CD4-positive, CD25-positive, alpha-beta regulatory T cell (primary cell): ENCODE measurements at regions not wholly inside any gene's neighbourhood (a gene's known extent, or its start where the extent isn't known, plus 50 kb on each side); places are given as distances from the start of the nearest gene placed in this dataset.

Experiments used
- ATAC-seq, 2 donors: fragments of 150-1000 bp; cut with Tn5 transposase; one replicate each; pipeline ENCODE4 v1.10.0; 2021; ENCODE audit warnings: low read depth in 2 of 2, moderate number of reproducible peaks in 2 of 2, moderate library complexity in 1 of 2
- DNase-seq, 3 donors: peaks; one replicate each; pipeline versions ENCODE4 v3.0.0 to v3.0.0-alpha.2; 2012 to 2022; ENCODE audit warnings: mixed read lengths in 1 of 3
- H3K27ac ChIP-seq: one replicate; pipeline ENCODE4 v1.7.0; 2013; ENCODE audit warnings: mild to moderate bottlenecking, low read length; ENCODE audit not compliant: insufficient read depth, poor library complexity, severe bottlenecking
- H3K27me3 ChIP-seq: one replicate; pipeline ENCODE4 v1.7.0; 2013; ENCODE audit warnings: low read length; ENCODE audit not compliant: control insufficient read depth, insufficient read depth
- H3K36me3 ChIP-seq: one replicate; pipeline ENCODE4 v1.7.0; 2013; ENCODE audit warnings: mild to moderate bottlenecking, low read length, moderate library complexity; ENCODE audit not compliant: control insufficient read depth, insufficient read depth
- H3K4me1 ChIP-seq: 2 replicates; pipeline ENCODE4 v1.7.0; 2013; ENCODE audit warnings: mild to moderate bottlenecking, low read length; ENCODE audit not compliant: insufficient read depth, control insufficient read depth, poor library complexity, severe bottlenecking
- H3K4me3 ChIP-seq: one replicate; pipeline ENCODE4 v1.7.0; 2013; ENCODE audit warnings: low read depth, mild to moderate bottlenecking, low read length, moderate library complexity
- H3K9me3 ChIP-seq, 2 experiments: 1 replicate in 1 of 2; 2 replicates in 1 of 2; pipeline ENCODE4 v1.7.0; 2013; ENCODE audit warnings: low read length in 2 of 2, mild to moderate bottlenecking in 1 of 2, moderate library complexity in 1 of 2; ENCODE audit not compliant: control insufficient read depth in 2 of 2
- H3K27ac Mint-ChIP-seq, 3 donors: one replicate each; pipeline ENCODE4 v1.8.0; 2020 to 2022; ENCODE audit warnings: mild to moderate bottlenecking in 3 of 3, mixed read lengths in 3 of 3, moderate library complexity in 2 of 3
- H3K27me3 Mint-ChIP-seq: one replicate; pipeline ENCODE4 v1.8.0; 2022; ENCODE audit warnings: mild to moderate bottlenecking, mixed read lengths
- H3K36me3 Mint-ChIP-seq: one replicate; pipeline ENCODE4 v1.8.0; 2020; ENCODE audit warnings: mixed read lengths
- H3K4me1 Mint-ChIP-seq, 4 donors: one replicate each; pipeline ENCODE4 v1.8.0; 2020 to 2022; ENCODE audit warnings: mixed read lengths in 4 of 4, mild to moderate bottlenecking in 1 of 4
- H3K4me3 Mint-ChIP-seq, 4 donors: one replicate each; pipeline ENCODE4 v1.8.0; 2020 to 2022; ENCODE audit warnings: mild to moderate bottlenecking in 4 of 4, mixed read lengths in 4 of 4, moderate library complexity in 3 of 4
- H3K9me3 Mint-ChIP-seq, 7 donors: one replicate each; pipeline ENCODE4 v1.8.0; 2020 to 2022; ENCODE audit warnings: mixed read lengths in 7 of 7, mild to moderate bottlenecking in 3 of 7, moderate library complexity in 2 of 7

- Histone ChIP-seq H3K36me3 (no peaks in the 10 kb centered on the region), H3K27me3 (peaks cover 2% of the 10 kb centered on the region), H3K27ac (no peak overlapping the region), H3K4me1 (no peaks in the 10 kb centered on the region), H3K4me3 (no peak overlapping the region), H3K9me3 (no peaks in the 10 kb centered on the region)
- Mint-ChIP-seq H3K27ac (no peak overlapping the region), H3K4me1 (peaks cover 0 to 5% (median 2%) of the 10 kb centered on the region in 4 donors), H3K9me3 (peaks cover 0 to 2% (median 0%) of the 10 kb centered on the region in 7 donors), H3K27me3 (peaks cover 18% of the 10 kb centered on the region), H3K4me3 (no peak overlapping the region), H3K36me3 (no peaks in the 10 kb centered on the region)
- DNase-seq (no peak), ATAC-seq (no peak)
Measured at GRCh38 chr1:192739476-192740184, 69.2 kb upstream of the RGS2 start.

GRCh38 chr1:192740214-192740613 is 68.6 kb upstream of the RGS2 start:
- Histone ChIP-seq H3K9me3 (no peaks in the 10 kb centered on the region), H3K27ac (no peak overlapping the region), H3K36me3 (no peaks in the 10 kb centered on the region), H3K27me3 (peaks cover 2% of the 10 kb centered on the region), H3K4me3 (no peak overlapping the region), H3K4me1 (no peaks in the 10 kb centered on the region)
- H3K9me3 Mint-ChIP-seq, result peaks cover 0 to 2% (median 0%) of the 10 kb centered on the region in 7 donors
- DNase-seq (no peak), ATAC-seq (no peak)
- H3K36me3 Mint-ChIP-seq, result no peaks in the 10 kb centered on the region
- H3K27ac Mint-ChIP-seq, result no peak overlapping the region
- H3K4me3 Mint-ChIP-seq, result no peak overlapping the region
- peaks cover 0 to 5% (median 2%) of the 10 kb centered on the region in 4 donors for H3K4me1 Mint-ChIP-seq
- peaks cover 20% of the 10 kb centered on the region for H3K27me3 Mint-ChIP-seq

GRCh38 chr1:192741095-192741494 is 67.7 kb upstream of the RGS2 start:
- H3K9me3 ChIP-seq, result no peaks in the 10 kb centered on the region
- peaks cover 0 to 5% (median 2%) of the 10 kb centered on the region in 4 donors for H3K4me1 Mint-ChIP-seq
- ATAC-seq (no peak), DNase-seq (no peak)
- H3K27me3 Mint-ChIP-seq, result peaks cover 25% of the 10 kb centered on the region
- no peak overlapping the region for H3K27ac Mint-ChIP-seq
- no peak overlapping the region for H3K27ac ChIP-seq
- peaks cover 0 to 4% (median 0%) of the 10 kb centered on the region in 7 donors for H3K9me3 Mint-ChIP-seq
- H3K4me3 ChIP-seq, result no peak overlapping the region
- no peaks in the 10 kb centered on the region for H3K36me3 ChIP-seq
- H3K4me1 ChIP-seq, result no peaks in the 10 kb centered on the region
- no peaks in the 10 kb centered on the region for H3K36me3 Mint-ChIP-seq
- peaks cover 2% of the 10 kb centered on the region for H3K27me3 ChIP-seq
- H3K4me3 Mint-ChIP-seq, result no peak overlapping the region

- no peak for ATAC-seq
- no peaks in the 10 kb centered on the region for H3K36me3 Mint-ChIP-seq
- H3K4me3 Mint-ChIP-seq, result no peak overlapping the region
- H3K4me1 ChIP-seq, result no peaks in the 10 kb centered on the region
- no peaks in the 10 kb centered on the region for H3K4me1 Mint-ChIP-seq
- peaks cover 0 to 4% (median 1%) of the 10 kb centered on the region in 7 donors for H3K9me3 Mint-ChIP-seq
- no peak overlapping the region for H3K4me3 ChIP-seq
- no peak overlapping the region for H3K27ac ChIP-seq
- H3K9me3 ChIP-seq, result no peaks in the 10 kb centered on the region
- peaks cover 12% of the 10 kb centered on the region for H3K27me3 Mint-ChIP-seq
- peaks cover 2% of the 10 kb centered on the region for H3K27me3 ChIP-seq
- no peak for DNase-seq
- H3K36me3 ChIP-seq, result no peaks in the 10 kb centered on the region
- no peak overlapping the region for H3K27ac Mint-ChIP-seq
Measured at GRCh38 chr1:192747301-192747700, 61.5 kb upstream of the RGS2 start.

- Histone ChIP-seq H3K36me3 (no peaks in the 10 kb centered on the region), H3K9me3 (no peaks in the 10 kb centered on the region), H3K27me3 (peaks cover under 1% of the 10 kb centered on the region), H3K4me1 (no peaks in the 10 kb centered on the region), H3K4me3 (no peak overlapping the region), H3K27ac (no peak overlapping the region)
- H3K9me3 Mint-ChIP-seq, result peaks cover 0 to 4% (median 1%) of the 10 kb centered on the region in 7 donors
- peaks cover 11% of the 10 kb centered on the region for H3K27me3 Mint-ChIP-seq
- no peak overlapping the region for H3K4me3 Mint-ChIP-seq
- DNase-seq (no peak), ATAC-seq (no peak)
- H3K36me3 Mint-ChIP-seq, result no peaks in the 10 kb centered on the region
- no peak overlapping the region for H3K27ac Mint-ChIP-seq
- H3K4me1 Mint-ChIP-seq, result no peaks in the 10 kb centered on the region
Measured at GRCh38 chr1:192747943-192748342, 60.9 kb upstream of the RGS2 start.

- ATAC-seq (no peak), DNase-seq (no peak)
- H3K27ac Mint-ChIP-seq, result no peak overlapping the region
- Histone ChIP-seq H3K36me3 (no peaks in the 10 kb centered on the region), H3K4me3 (no peak overlapping the region), H3K27me3 (no peaks in the 10 kb centered on the region), H3K9me3 (no peaks in the 10 kb centered on the region), H3K27ac (no peak overlapping the region), H3K4me1 (no peaks in the 10 kb centered on the region)
- H3K36me3 Mint-ChIP-seq, result no peaks in the 10 kb centered on the region
- peaks cover 0 to 4% (median 2%) of the 10 kb centered on the region in 7 donors for H3K9me3 Mint-ChIP-seq
- no peak overlapping the region for H3K4me3 Mint-ChIP-seq
- peaks cover 7% of the 10 kb centered on the region for H3K27me3 Mint-ChIP-seq
- no peaks in the 10 kb centered on the region for H3K4me1 Mint-ChIP-seq
Measured at GRCh38 chr1:192749349-192749748, 59.5 kb upstream of the RGS2 start.

GRCh38 chr1:192751260-192751659 is 57.6 kb upstream of the RGS2 start:
- Histone ChIP-seq H3K9me3 (no peaks in the 10 kb centered on the region), H3K27ac (no peak overlapping the region), H3K27me3 (no peaks in the 10 kb centered on the region), H3K36me3 (no peaks in the 10 kb centered on the region), H3K4me3 (no peak overlapping the region), H3K4me1 (no peaks in the 10 kb centered on the region)
- no peaks in the 10 kb centered on the region for H3K27me3 Mint-ChIP-seq
- no peak for DNase-seq
- no peaks in the 10 kb centered on the region for H3K36me3 Mint-ChIP-seq
- no peak for ATAC-seq
- no peaks in the 10 kb centered on the region for H3K4me1 Mint-ChIP-seq
- H3K4me3 Mint-ChIP-seq, result no peak overlapping the region
- H3K27ac Mint-ChIP-seq, result no peak overlapping the region
- peaks cover 0 to 3% (median 1%) of the 10 kb centered on the region in 7 donors for H3K9me3 Mint-ChIP-seq

GRCh38 chr1:192756314-192756713 is 52.5 kb upstream of the RGS2 start:
- H3K4me3 Mint-ChIP-seq, result no peak overlapping the region
- Histone ChIP-seq H3K27me3 (no peaks in the 10 kb centered on the region), H3K4me3 (no peak overlapping the region), H3K9me3 (no peaks in the 10 kb centered on the region), H3K36me3 (no peaks in the 10 kb centered on the region), H3K4me1 (no peaks in the 10 kb centered on the region), H3K27ac (no peak overlapping the region)
- H3K27me3 Mint-ChIP-seq, result peaks cover 6% of the 10 kb centered on the region
- H3K36me3 Mint-ChIP-seq, result no peaks in the 10 kb centered on the region
- H3K4me1 Mint-ChIP-seq, result no peaks in the 10 kb centered on the region
- peaks cover 0 to 5% (median 0%) of the 10 kb centered on the region in 7 donors for H3K9me3 Mint-ChIP-seq
- H3K27ac Mint-ChIP-seq, result no peak overlapping the region
- DNase-seq (no peak), ATAC-seq (no peak)
